ENCODE measurements at regions not wholly inside any gene's neighbourhood (a gene's known extent, or its start where the extent isn't known, plus 50 kb on each side); places are given as distances from the start of the nearest gene placed in this dataset.
"Not testable (repeated sequence)": the region's sequence is repeated elsewhere in the genome, so short reads cannot be mapped to it uniquely, and the experiment has no call there.

DNA sequence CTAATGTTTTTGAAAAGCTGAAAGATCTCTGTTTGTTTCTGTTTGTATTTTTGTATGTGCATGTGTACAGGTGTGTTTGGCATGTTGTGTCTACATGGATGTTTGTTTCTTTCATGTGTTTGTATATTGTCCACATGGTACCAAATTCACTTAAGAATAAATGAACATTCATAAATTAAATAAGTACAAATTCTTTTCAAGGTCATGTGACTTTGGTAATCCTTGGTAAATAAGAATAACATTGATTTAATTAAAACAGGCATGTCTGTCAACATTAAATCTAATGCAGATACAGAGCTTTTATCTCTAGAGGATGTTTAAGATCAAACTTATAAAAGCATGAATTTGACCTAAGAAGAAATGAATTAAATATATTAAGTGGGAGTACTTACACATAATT lies 219.8 kb upstream of the EPHA7 start:
- no peak for TF ChIP-seq ZFX (IDR thresholded peaks at IDR 0.05)
- TF ChIP-seq, protein P1, sequence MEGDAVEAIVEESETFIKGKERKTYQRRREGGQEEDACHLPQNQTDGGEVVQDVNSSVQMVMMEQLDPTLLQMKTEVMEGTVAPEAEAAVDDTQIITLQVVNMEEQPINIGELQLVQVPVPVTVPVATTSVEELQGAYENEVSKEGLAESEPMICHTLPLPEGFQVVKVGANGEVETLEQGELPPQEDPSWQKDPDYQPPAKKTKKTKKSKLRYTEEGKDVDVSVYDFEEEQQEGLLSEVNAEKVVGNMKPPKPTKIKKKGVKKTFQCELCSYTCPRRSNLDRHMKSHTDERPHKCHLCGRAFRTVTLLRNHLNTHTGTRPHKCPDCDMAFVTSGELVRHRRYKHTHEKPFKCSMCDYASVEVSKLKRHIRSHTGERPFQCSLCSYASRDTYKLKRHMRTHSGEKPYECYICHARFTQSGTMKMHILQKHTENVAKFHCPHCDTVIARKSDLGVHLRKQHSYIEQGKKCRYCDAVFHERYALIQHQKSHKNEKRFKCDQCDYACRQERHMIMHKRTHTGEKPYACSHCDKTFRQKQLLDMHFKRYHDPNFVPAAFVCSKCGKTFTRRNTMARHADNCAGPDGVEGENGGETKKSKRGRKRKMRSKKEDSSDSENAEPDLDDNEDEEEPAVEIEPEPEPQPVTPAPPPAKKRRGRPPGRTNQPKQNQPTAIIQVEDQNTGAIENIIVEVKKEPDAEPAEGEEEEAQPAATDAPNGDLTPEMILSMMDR (conservative IDR thresholded peaks at IDR 0.05), result no peak
- H3K27ac ChIP-seq, result no peak overlapping the region

DNA sequence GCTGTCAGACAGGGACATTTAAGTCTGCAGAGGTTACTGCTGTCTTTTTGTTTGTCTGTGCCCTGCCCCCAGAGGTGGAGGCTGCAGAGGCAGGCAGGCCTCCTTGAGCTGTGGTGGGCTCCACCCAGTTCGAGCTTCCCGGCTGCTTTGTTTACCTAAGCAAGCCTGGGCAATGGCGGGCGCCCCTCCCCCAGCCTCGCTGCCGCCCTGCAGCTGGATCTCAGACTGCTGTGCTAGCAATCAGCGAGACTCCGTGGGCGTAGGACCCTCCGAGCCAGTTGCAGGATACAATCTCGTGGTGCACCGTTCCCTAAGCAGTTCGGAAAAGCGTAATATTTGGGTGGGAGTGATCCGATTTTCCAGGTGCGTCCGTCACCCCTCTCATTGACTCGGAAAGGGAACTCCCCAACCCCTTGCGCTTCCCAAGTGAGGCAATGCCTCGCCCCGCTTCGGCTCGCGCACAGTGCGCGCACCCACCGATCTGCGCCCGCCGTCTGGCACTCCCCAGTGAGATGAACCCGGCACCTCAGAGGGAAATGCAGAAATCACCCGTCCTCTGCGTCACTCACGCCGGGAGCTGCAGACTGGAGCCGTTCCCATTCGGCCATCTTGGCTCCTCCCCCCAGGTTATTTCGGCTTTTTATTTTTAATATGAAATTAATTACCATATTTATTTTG lies 217.8 kb upstream of the EPHA7 start:
- not testable (repeated sequence) for H3K27ac ChIP-seq

DNA sequence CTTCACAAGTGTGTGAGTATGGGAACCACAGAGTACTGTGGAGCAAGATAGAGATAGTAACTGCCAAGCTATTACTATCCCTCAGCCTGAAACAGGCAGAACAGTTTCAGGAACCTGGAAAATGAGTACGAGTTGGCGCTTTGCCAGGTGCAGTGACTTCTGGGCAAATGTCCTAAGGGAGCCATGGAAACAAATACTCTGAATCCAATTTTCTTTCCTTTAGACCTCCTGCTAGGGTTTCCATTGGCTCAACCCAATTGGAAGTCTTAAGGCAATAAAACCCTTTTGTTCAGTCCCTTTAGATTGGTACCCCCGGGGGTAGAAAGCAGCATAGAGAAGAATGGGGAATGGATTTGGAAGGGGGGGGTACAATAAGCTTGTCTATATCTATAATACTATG lies 205.0 kb upstream of the EPHA7 start:
- TF ChIP-seq ZFX (IDR thresholded peaks at IDR 0.05), result no peak
- TF ChIP-seq, protein P1 (conservative IDR thresholded peaks at IDR 0.05), result no peak
- no peak overlapping the region for H3K27ac ChIP-seq

DNA sequence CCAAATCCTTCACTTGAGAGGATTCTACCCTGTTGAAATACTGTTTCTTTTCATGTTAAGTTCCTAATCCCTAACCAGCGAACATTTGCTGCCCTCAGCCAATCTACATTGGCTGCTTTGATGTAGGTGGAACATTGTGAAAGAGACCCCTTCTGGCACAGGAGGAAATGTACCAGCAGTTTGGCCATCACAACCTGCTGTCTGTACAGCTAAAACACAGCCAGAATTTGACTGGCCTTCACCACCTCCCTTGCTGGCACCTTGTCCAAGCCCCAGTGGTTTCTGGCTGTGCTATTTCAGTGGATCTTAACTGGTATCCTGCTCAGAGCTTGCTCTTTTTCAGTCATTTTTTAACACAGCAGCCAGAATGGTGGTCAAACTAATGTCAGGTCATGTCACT lies 202.1 kb upstream of the EPHA7 start:
- TF ChIP-seq, protein P1 (conservative IDR thresholded peaks at IDR 0.05), result no peak
- no peak for TF ChIP-seq ZFX (IDR thresholded peaks at IDR 0.05)
- H3K27ac ChIP-seq, result no peak overlapping the region

DNA sequence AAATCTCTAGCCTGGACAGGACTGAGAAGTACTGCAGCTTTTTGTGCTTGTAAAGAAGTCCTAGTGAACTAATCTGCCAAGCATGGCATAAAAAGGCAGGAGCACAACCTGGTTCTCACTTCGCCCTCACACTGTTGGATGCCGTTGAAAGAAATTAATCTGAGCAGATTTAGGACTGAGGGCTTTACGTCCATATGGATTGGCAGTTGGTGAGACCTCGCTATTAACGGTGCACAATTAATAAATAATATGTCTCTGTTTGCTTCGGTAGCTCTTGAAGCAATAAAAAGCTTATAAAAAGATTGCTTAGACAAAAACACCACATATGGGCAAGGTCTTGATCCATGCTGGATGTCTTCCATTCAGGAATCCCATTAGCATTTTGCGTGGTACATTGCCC lies 185.6 kb upstream of the EPHA7 start:
- no peak overlapping the region for H3K27ac ChIP-seq
- TF ChIP-seq, protein P1 (conservative IDR thresholded peaks at IDR 0.05), result no peak
- TF ChIP-seq ZFX (IDR thresholded peaks at IDR 0.05), result no peak

DNA sequence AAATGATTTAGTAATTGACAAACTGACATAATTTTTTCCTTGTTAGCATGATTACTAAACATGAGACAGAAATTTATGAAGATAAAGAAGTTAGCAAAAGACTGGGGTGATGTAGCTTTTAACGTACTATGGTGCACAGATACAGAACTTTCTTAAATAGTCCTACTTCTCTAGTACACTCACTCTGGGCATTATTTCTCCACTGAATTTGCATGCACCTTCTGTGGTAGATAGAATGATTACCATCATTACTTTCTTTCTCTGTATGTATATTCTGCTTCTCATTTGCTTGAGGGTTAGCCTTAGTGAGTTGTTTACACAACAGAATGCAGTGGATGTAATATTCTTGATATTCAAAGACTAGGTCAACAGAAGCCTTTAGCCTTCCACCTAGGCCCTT lies 173.1 kb upstream of the EPHA7 start:
- H3K27ac ChIP-seq, result no peak overlapping the region
- TF ChIP-seq, protein P1 (conservative IDR thresholded peaks at IDR 0.05), result no peak
- no peak for TF ChIP-seq ZFX (IDR thresholded peaks at IDR 0.05)

DNA sequence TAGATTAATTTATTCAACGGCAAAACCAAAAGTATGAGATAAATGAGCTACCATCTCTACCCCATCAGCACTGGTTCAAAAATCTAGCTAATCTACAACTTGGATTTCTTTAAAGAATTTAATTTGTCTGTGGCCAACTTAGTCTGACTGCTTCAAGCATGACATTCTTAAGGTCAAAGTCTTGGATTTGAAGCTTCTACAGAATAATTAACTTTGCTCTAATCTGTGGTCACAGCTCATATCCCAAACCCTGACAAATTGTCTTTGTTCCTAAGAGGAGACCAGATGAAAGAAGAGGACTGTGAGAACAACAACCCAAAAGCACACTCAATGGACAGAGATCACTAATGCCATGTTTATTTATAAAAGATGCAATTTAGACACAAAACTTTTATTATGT lies 166.9 kb upstream of the EPHA7 start:
- TF ChIP-seq, protein P1 (conservative IDR thresholded peaks at IDR 0.05), result no peak
- no peak for TF ChIP-seq ZFX (IDR thresholded peaks at IDR 0.05)
- no peak overlapping the region for H3K27ac ChIP-seq

DNA sequence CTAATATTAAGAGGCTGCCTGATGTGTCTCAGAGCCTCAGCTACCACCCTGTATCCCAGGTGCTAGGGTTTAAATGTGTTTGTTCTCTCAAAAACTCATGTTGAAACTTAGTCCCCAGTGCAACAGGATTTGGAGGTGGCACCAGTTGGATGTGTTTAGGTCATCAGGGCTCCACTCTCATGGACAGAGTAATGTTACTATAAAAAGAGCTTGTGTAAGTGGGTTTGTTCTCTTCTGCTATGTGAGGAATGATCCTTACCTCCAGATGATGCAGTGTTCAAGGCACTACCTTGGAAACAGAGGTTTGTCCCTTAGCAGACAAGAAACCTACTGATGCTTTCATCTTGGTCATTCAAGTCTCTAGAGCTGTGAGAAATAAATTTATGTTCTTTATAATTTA lies 164.9 kb upstream of the EPHA7 start:
- TF ChIP-seq, protein P1 (conservative IDR thresholded peaks at IDR 0.05), result no peak
- TF ChIP-seq ZFX (IDR thresholded peaks at IDR 0.05), result no peak
- H3K27ac ChIP-seq, result no peak overlapping the region
